NCI-H2029 (cell line): ENCODE measurements at regions not wholly inside any gene's neighbourhood (a gene's known extent, or its start where the extent isn't known, plus 50 kb on each side); places are given as distances from the start of the nearest gene placed in this dataset.

Source experiments
- DNase-seq: peaks from one replicate; lab custom pipeline; 2025; lab: John Stamatoyannopoulos, UW

DNA sequence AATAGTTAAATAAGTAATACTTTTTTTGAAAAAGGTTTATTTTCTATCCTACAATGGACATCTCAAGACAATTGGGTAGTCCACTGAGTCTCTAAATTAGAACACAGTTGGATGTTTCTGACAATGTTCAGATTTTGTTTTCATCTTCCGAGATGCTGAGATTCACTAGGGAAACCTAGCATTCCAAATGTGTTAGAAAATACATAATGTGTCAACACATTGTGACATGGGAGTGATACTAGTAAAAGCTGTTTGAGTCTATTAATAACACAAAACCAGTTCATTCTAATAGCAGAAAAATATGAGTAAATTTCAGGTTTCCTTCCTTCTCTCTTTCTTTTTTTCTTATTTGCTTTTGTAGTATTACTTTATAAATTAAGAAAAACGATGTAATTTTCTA, 68.2 kb upstream of the CDH10 start:
- no peak for DNase-seq

DNA sequence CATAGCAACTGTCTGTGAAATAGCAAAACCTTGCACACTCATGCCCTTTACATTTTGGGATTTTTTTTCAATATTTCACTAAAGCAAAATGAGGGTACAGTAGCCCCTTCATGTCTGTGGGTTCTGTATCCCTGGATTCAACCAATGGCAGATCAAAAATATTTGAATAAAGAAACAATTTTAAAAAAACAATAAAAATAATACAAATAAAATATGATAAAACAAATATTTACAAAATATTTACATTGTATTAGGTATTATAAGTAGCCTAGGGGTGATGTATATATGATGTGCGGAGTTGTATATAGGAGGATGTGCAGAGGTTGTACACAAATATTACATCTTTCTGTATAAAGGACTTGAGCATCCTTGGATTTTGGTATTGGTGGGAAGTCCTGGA, 67.3 kb upstream of the CDH10 start:
- DNase-seq = no peak

DNA sequence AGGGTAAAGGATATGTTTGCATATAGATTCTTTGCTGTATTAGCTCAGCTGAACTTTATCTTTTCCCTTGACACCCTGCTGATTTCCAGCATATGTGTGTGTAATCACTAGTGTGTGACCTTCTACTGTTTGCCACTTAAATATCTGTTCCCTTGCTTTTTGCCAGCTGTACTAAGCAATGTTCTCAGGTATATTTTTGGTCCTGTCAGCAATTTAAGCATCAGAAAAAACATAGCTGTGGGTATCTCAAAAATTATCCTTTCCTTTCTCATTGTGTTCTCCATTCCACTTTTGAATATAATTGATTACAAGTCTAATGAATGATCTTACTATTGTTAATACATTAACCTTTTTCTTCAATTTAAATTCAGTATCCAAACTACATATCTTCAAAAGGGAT, 59.2 kb upstream of the CDH10 start:
- DNase-seq = no peak
